Ectodermal cell (in vitro differentiated cells): ENCODE measurements at regions not wholly inside any gene's neighbourhood (a gene's known extent, or its start where the extent isn't known, plus 50 kb on each side); places are given as distances from the start of the nearest gene placed in this dataset.
"Not testable (repeated sequence)": the region's sequence is repeated elsewhere in the genome, so short reads cannot be mapped to it uniquely, and the experiment has no call there.

ENCODE experiments used
- H3K27ac ChIP-seq: 2 replicates; pipeline ENCODE4 v1.7.0; 2013; ENCODE audit warnings: mild to moderate bottlenecking, low read depth, low read length; ENCODE audit not compliant: insufficient read depth, poor library complexity, severe bottlenecking
- H3K27me3 ChIP-seq: 2 replicates; pipeline ENCODE4 v1.7.0; 2013; ENCODE audit warnings: mild to moderate bottlenecking, low read length; ENCODE audit not compliant: insufficient read depth, control insufficient read depth, poor library complexity, severe bottlenecking
- H3K36me3 ChIP-seq: one replicate; pipeline ENCODE4 v1.7.0; 2013; ENCODE audit warnings: low read length; ENCODE audit not compliant: control insufficient read depth, insufficient read depth
- H3K4me1 ChIP-seq: one replicate; pipeline ENCODE4 v1.7.0; 2013; ENCODE audit warnings: low read length; ENCODE audit not compliant: control insufficient read depth, insufficient read depth
- H3K4me3 ChIP-seq: 2 replicates; pipeline ENCODE4 v1.7.0; 2013; ENCODE audit warnings: low read depth, low read length, control low read depth; ENCODE audit not compliant: insufficient read depth
- H3K9me3 ChIP-seq: 2 replicates; pipeline ENCODE4 v1.7.0; 2013; ENCODE audit warnings: mild to moderate bottlenecking, low read length, moderate library complexity; ENCODE audit not compliant: control insufficient read depth
- WGBS, 2 experiments: methylation state at CpG; one replicate each; pipeline ENCODE4 v1.1.7; 2013; ENCODE audit warnings: missing lambda C conversion rate in 2 of 2; 5-methylcytosine and 5-hydroxymethylcytosine counted together

- 77 to 82% methylated on average over 2 of the region's 2 CpGs for WGBS, 2 experiments
- Histone ChIP-seq H3K27ac (no peak overlapping the region), H3K27me3 (no peaks in the 10 kb centered on the region), H3K36me3 (no peaks in the 10 kb centered on the region), H3K4me1 (no peaks in the 10 kb centered on the region), H3K4me3 (no peak overlapping the region), H3K9me3 (no peaks in the 10 kb centered on the region)
Observed at GRCh38 chr7:125934539-125934938, 1004.9 kb upstream of the POT1 start.

- Histone ChIP-seq H3K36me3 (no peaks in the 10 kb centered on the region), H3K4me3 (no peak overlapping the region), H3K27me3 (no peaks in the 10 kb centered on the region), H3K9me3 (no peaks in the 10 kb centered on the region), H3K4me1 (peaks cover 8% of the 10 kb centered on the region), H3K27ac (no peak overlapping the region)
- WGBS, 2 experiments = 97 to 100% methylated on average over 1 of the region's 1 CpG
Observed at GRCh38 chr7:125930848-125931247, 1001.2 kb upstream of the POT1 start.

DNA sequence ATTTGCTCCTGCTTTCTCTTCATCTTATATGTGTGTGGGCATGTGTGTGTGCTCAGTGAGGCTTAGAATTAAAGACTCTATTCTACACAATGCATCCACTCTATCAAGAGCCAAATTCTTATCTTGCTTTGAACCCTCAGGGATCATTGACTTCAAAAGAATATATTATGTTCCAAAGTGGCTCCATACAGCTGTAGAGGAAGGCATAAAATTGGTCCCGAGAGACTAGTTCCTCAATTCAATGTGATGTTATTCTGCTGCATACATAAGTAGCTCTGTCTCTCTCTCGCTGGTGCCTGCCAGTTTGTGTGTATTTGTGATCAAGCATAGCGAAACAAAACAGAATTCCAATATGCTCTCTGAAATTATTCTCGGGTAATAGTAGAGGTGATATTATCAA, 997.9 kb upstream of the POT1 start:
- H3K27me3 ChIP-seq = no peaks in the 10 kb centered on the region
- H3K4me3 ChIP-seq = no peak overlapping the region
- no peaks in the 10 kb centered on the region for H3K36me3 ChIP-seq
- peaks cover 8% of the 10 kb centered on the region for H3K4me1 ChIP-seq
- peak overlapping the region; percentile 26 for H3K27ac ChIP-seq
- no peaks in the 10 kb centered on the region for H3K9me3 ChIP-seq
- 12 to 34% methylated on average over 2 to 3 of the region's 4 CpGs for WGBS, 2 experiments

DNA sequence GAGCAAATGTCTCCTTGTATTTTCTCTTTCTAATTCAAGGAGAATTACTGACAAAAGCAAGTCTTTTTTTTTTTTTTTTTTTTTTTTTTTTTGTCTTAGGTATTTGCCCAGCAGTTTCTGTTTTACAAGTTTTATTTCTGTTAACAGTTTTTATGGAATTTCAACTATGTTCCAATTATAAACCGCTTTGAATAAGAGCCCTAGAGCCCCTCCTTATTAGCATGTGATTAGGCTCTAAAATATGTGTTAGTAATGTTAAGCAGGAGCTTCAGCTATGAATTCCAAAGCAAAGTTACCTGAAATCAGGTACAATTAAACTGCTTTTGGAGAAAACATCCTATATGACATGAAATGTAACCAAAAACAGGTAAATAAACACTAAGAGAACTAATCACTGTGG, 997.0 kb upstream of the POT1 start:
- H3K4me1 ChIP-seq = peaks cover 8% of the 10 kb centered on the region
- H3K27ac ChIP-seq = no peak overlapping the region
- no CpG with 5 or more reads among the region's 1 CpG for WGBS, 2 experiments
- no peaks in the 10 kb centered on the region for H3K36me3 ChIP-seq
- no peaks in the 10 kb centered on the region for H3K27me3 ChIP-seq
- no peaks in the 10 kb centered on the region for H3K9me3 ChIP-seq
- H3K4me3 ChIP-seq = no peak overlapping the region

GRCh38 chr7:125924037-125924436, 994.4 kb upstream of the POT1 start:
- WGBS, 2 experiments = 47 to 59% methylated on average over 2 of the region's 2 CpGs
- peaks cover 8% of the 10 kb centered on the region for H3K4me1 ChIP-seq
- no peaks in the 10 kb centered on the region for H3K9me3 ChIP-seq
- no peak overlapping the region for H3K4me3 ChIP-seq
- H3K27ac ChIP-seq = no peak overlapping the region
- H3K27me3 ChIP-seq = no peaks in the 10 kb centered on the region
- no peaks in the 10 kb centered on the region for H3K36me3 ChIP-seq

GRCh38 chr7:125915381-125915948, 985.8 kb upstream of the POT1 start:
- not testable (repeated sequence) for H3K36me3 ChIP-seq, H3K27me3 ChIP-seq, H3K4me3 ChIP-seq, H3K9me3 ChIP-seq, H3K4me1 ChIP-seq, H3K27ac ChIP-seq
- 58 to 64% methylated on average over 3 to 4 of the region's 4 CpGs for WGBS, 2 experiments

DNA sequence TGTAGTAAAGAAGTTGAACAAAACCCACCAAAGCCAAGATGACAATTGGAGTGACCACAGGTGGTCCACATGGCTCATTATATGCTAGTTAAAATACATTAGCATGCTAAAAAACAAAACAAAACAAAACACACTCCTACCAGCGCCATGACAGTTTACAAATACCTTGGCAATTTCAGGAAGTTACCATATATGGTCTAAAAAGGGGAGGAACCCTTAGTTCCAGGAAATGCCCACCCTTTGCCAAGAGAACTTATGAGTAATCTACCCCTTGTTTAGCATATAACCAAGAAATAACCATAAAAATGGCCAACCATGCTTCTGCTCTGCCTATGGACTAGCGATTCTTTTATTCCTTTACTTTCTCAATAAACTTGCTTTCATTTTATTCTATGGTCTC, 979.1 kb upstream of the POT1 start:
- Histone ChIP-seq H3K36me3 (no peaks in the 10 kb centered on the region), H3K9me3 (no peaks in the 10 kb centered on the region), H3K27me3 (no peaks in the 10 kb centered on the region), H3K4me1 (no peaks in the 10 kb centered on the region), H3K4me3 (no peak overlapping the region), H3K27ac (no peak overlapping the region)
- WGBS, 2 experiments = 86 to 94% methylated on average over 2 of the region's 2 CpGs

DNA sequence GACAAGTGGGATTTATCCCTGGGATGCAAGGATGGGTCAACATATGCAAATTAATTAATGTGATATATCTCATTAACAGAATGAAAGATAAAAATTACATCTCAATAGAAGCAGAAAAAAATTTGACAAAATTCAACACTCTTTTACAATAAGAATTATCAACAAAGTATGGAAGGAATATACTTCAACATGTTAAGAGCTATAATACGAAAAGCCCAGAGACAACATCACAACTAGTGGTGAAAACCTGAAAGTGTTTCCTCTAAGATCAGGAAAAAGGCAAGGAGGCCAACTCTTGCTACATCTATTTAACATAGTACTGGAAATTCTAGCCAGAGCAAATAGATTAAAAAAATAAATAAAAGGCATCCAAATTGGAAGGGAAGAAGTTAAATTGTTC, 970.0 kb upstream of the POT1 start:
- Histone ChIP-seq H3K4me1 (no peaks in the 10 kb centered on the region), H3K27me3 (no peaks in the 10 kb centered on the region), H3K36me3 (no peaks in the 10 kb centered on the region), H3K27ac (no peak overlapping the region), H3K4me3 (no peak overlapping the region), H3K9me3 (no peaks in the 10 kb centered on the region)
- WGBS, 2 experiments = 83% methylated on average over 1 of the region's 1 CpG; no CpG with 5 or more reads in 1 of the 2 experiments

- WGBS, 2 experiments = 94 to 100% methylated on average over 1 of the region's 1 CpG
- no peaks in the 10 kb centered on the region for H3K9me3 ChIP-seq
- no peaks in the 10 kb centered on the region for H3K36me3 ChIP-seq
- H3K27ac ChIP-seq = no peak overlapping the region
- H3K4me1 ChIP-seq = no peaks in the 10 kb centered on the region
- no peak overlapping the region for H3K4me3 ChIP-seq
- no peaks in the 10 kb centered on the region for H3K27me3 ChIP-seq
Observed at GRCh38 chr7:125892434-125892833, 962.8 kb upstream of the POT1 start.

- no peak overlapping the region for H3K4me3 ChIP-seq
- no peaks in the 10 kb centered on the region for H3K4me1 ChIP-seq
- no peak overlapping the region for H3K27ac ChIP-seq
- no peaks in the 10 kb centered on the region for H3K36me3 ChIP-seq
- no peaks in the 10 kb centered on the region for H3K27me3 ChIP-seq
- WGBS, 2 experiments = 91 to 93% methylated on average over 5 to 6 of the region's 6 CpGs
- no peaks in the 10 kb centered on the region for H3K9me3 ChIP-seq
Observed at GRCh38 chr7:125878988-125879387, 949.4 kb upstream of the POT1 start.
